NCI-H1105 (cell line): ENCODE measurements at regions not wholly inside any gene's neighbourhood (a gene's known extent, or its start where the extent isn't known, plus 50 kb on each side); places are given as distances from the start of the nearest gene placed in this dataset.
"Not testable (repeated sequence)": the region's sequence is repeated elsewhere in the genome, so short reads cannot be mapped to it uniquely, and the experiment has no call there.

Experiments used
- DNase-seq: peaks from one replicate; lab custom pipeline; 2025; lab: John Stamatoyannopoulos, UW

GRCh38 chr5:118282480-118283038 is 705.8 kb downstream of the DTWD2 start:
- not testable (repeated sequence) for DNase-seq

DNA sequence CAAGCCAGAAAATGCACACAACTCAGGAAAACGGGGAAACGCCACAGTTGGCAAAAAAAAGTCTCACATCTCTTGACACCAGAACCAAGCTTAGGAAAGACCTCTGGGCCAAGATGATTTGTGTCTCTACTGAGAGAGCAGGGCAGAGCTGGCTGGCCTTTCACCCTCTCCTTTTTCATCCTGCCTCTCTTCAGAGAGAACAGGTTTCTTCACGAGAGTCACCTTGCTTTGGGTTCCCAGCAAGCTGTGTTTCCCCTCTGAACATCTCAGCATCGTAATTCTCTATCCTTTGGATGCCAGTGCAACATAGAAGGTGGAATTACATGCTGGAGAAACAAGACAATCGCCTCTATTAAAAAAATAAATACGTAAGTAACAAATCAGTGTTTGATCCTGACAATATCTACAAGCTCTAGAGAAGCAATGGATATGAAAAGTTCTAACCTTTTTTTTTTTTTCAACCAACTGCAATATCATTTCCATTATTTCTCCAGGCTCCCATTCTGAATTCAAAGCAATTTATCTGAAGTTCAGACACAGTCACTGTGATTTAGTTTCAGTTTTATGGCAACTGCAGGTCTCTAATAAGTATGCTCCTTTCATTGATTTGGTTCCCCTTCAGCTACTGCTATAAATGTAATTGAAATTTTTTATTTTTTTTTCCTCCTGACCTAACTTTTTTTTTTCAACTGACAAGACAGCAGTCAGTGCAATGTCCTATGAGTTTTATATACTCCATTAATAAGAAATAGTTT is 708.6 kb downstream of the DTWD2 start:
- no peak for DNase-seq

- DNase-seq, result no peak
Observed at GRCh38 chr5:118270526-118270925, 717.8 kb downstream of the DTWD2 start.

DNA sequence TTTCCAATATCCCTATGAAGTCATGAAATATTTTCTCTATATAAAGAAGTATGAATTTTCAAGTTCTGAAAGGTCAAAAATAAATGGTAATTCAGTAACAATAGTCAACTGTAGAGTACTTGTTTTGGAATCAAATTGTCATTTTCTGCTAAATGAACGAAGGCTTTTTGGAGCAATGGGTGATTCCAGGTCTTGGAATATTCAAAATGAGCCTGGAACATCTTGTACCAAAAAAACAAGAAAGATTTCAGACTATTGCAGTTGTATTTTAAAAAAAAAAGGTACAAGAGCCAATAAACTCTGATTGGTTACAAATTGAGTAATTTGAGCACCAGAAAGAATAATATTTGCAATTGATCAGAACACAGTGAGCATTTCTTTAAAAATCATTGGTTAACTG is 730.1 kb downstream of the DTWD2 start:
- DNase-seq, result no peak

- DNase-seq, result no peak
Observed at GRCh38 chr5:118257066-118257465, 731.3 kb downstream of the DTWD2 start.

GRCh38 chr5:118253225-118254061 is 734.9 kb downstream of the DTWD2 start:
- DNase-seq, result no peak

GRCh38 chr5:118249386-118249785 is 739.0 kb downstream of the DTWD2 start:
- no peak for DNase-seq

DNA sequence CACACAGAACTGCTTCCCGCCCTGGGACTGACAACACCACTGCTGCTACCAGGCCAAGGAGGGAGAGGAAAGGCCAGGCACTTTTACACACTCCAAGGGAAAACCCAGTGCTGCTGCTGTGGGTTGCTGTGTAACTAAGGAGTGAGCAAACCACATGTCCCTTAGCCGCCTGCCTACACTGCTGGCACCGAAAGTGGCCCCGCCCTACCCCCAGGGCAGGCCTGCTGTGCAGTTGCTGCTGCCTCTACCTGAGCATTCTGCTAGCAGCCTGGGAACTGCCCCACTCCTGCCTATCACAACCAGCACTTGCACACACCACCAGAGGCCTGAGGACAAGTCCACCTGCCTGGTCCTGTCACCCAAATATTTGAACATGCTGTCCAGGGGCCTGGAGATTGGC is 740.9 kb downstream of the DTWD2 start:
- DNase-seq, result no peak

- no peak for DNase-seq
Observed at GRCh38 chr5:118243613-118244012, 744.7 kb downstream of the DTWD2 start.

DNA sequence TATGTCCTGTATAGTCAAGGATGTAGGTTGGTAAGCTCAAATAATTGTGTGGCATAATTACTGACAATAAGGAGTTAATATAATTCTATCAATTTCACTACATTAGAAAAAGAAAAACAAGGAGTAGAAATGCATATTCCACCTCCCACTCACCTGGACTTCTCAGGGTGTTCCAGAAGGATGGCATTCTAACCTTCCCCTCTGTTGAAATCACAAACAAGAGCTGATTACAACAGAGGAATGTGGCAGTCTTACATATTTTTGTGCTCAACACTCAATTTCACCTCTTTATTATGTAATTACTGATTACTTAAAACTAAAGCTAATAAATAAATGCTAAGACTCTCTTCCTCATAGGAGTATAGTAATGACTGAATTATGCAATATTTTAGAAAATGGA is 745.3 kb downstream of the DTWD2 start:
- no peak for DNase-seq

- DNase-seq, result no peak
Observed at GRCh38 chr5:118236108-118236849, 752.1 kb downstream of the DTWD2 start.

DNA sequence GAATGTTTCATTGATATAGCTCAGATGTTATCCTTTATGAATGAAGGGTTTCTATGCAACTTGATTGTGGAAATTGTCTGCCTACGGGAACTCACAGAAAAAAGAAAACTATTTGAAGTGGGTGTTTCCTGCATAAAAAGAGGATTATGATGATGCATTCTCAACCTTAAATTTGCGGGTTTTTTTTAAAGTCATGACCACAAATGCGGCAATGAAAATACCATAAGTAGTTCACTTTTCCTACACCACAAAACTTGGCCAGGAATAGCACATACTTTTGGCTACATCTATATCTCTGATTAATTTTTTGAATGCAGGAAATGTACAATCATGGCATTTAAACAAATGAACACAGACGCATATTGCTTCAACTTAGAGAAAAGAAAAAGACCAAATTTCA is 754.7 kb downstream of the DTWD2 start:
- DNase-seq, result no peak

DNA sequence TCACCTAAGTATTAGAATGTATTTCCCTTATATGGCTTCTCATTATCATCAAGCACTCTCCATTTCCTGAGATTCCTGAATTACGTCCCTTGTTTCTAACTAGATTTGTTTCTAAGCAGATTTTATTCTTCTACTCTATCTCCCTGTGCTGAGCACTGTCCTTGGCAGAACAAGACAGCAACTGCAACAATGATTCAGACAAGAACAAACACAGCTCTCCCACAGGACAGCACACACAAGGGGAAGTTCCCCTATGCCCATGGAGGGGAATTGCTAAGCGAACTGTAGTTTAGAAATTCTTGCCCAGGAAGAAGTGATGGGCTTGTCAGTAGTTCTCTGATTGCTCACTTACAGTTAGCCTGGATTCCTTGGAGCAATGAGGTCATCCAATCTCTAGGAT is 759.9 kb downstream of the DTWD2 start:
- DNase-seq, result no peak

- DNase-seq, result no peak
Observed at GRCh38 chr5:118224546-118224945, 763.8 kb downstream of the DTWD2 start.

DNA sequence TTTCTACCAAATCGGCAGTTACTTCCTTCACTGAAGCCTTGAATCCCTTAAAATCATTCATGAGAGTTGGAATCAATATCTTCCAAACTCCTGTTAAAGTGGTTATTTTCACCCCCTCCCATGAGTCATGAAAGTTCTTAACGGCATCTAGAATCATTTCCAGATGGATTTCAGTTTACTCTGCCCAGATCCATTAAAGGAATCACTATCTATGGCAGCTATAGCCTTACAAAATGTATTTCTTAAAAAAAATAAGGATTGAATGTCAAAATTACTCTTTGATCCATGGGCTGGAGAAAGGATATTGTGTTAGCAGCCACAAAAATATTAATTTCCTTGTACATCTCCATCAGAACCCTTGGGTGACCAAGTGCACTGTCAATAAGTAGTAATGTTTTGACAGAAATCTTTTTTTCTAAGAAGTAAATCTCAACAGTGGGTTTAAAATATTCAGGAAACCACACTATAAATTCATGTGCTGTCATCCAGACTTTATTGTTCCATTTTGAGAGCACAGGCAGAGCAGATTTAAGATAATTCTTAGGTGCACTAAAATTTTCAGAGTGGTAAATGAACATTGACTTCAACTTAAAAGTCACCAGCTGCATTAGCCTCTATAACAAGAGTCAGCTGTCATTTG is 767.7 kb downstream of the DTWD2 start:
- DNase-seq, result no peak

DNA sequence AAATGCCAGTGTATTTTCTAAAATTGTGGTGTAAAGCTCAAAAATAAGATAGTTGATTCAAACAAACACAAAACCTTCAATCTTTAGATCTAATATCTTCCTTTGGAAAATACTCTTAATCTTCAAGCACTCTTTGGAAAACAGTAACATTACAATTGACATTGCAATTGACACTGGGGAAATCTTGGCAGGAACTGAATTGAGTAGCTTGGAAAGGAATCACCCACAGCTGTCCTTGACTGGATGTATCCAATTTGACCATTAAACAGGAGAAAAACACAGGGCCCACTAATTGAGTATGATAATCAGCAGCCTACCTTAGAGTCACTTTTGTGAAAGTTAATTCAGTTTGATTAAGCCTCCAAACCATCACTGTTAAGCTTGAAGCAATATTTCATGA is 776.7 kb downstream of the DTWD2 start:
- no peak for DNase-seq

- DNase-seq, result no peak
Observed at GRCh38 chr5:118208031-118208453, 780.3 kb downstream of the DTWD2 start.

DNA sequence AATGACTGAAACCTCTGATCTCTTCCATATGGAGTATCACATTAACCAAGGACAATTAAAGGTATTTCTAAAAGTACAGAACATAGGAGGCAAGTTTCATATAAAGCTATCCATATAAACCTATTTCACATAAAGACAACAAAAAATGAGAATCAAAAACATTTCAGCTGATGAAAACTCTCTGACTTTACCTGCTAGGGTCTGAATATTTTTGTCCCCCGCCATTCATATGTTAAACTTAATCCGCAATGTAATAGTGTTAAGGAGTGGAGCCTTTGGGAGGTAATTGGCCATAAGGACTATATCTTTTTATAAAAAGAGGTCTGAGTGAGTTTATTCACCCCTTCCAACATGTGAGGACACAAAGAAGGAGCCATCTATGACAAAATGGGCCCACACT is 788.5 kb downstream of the DTWD2 start:
- no peak for DNase-seq

DNA sequence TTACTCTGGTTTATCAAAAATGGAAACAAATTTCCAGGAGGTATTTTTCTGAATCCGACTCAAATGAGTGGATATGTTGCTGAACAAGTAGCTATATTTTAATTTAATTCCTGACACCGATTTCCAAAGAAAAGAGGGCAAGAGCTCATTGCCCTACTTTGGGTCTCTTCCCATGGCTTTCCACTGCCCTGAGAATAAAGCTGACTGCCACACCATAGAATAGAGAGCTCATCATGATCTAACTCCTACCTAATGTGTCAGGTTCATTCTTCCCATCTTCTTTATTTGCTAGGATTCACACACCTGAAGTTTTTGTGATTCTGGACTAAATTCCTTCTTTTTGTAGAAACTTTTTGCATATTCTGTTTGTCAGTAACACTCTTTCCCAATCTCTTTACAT is 792.1 kb downstream of the DTWD2 start:
- DNase-seq, result no peak

DNA sequence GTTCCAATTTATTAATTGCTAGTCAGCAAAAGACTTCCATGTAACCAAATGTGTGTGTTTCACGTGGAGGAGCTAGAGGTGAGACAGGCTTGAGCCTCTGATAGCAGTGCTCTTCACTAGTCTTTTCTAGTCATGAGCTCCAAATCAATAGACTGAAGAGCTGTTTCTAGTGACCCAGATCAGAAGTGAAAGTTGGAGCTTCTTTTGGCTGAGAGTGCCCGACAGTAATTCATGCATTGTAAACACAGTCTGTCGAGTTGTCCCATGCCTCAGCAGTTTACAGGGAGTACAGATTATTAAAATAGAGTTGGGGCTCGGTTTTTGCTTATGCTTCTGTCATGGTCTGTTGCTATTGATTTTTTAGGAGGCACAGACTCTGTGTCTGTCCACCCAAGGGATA is 793.1 kb downstream of the DTWD2 start:
- no peak for DNase-seq

GRCh38 chr5:118193194-118193905 is 795.0 kb downstream of the DTWD2 start:
- DNase-seq, result no peak
